Kidney (tissue), 13 donors: ENCODE measurements at regions not wholly inside any gene's neighbourhood (a gene's known extent, or its start where the extent isn't known, plus 50 kb on each side); places are given as distances from the start of the nearest gene placed in this dataset.

Experiments used
- DNase-seq, 5 donors: peaks; one replicate each; pipeline ENCODE4 v3.0.0-alpha.2; 2013 to 2020
- FAIRE-seq: peaks from 2 replicates; lab custom pipeline; 2012; peaks lifted over from hg19 to GRCh38; lab: Jason Lieb, UNC
- H3K27ac ChIP-seq, 2 donors: one replicate each; pipeline ENCODE4 v1.7.0; 2013; ENCODE audit warnings: low read depth in 2 of 2, low read length in 2 of 2, inconsistent platforms in 1 of 2
- H3K27me3 ChIP-seq: one replicate; pipeline ENCODE4 v1.7.1; 2013; ENCODE audit warnings: low read length, inconsistent platforms; ENCODE audit not compliant: control insufficient read depth, insufficient read depth
- H3K36me3 ChIP-seq, 3 donors: one replicate each; pipeline versions ENCODE4 v1.7.0 to v1.7.1; 2013; ENCODE audit warnings: low read length in 3 of 3, control low read depth in 1 of 3, inconsistent platforms in 1 of 3; ENCODE audit not compliant: insufficient read depth in 3 of 3, control insufficient read depth in 2 of 3
- H3K4me1 ChIP-seq, 3 donors: one replicate each; pipeline versions ENCODE4 v1.7.0 to v1.7.1; 2013; ENCODE audit warnings: low read length in 3 of 3, inconsistent platforms in 1 of 3, low read depth in 1 of 3; ENCODE audit not compliant: control insufficient read depth in 2 of 3, insufficient read depth in 2 of 3
- H3K4me3 ChIP-seq, 3 donors: one replicate each; pipeline versions ENCODE4 v1.7.0 to v1.8.1; 2013; ENCODE audit warnings: low read length in 3 of 3, control low read depth in 1 of 3, inconsistent platforms in 1 of 3
- H3K9ac ChIP-seq, 3 donors: one replicate each; pipeline versions ENCODE4 v1.7.0 to v1.7.1; 2013; ENCODE audit warnings: low read length in 3 of 3, control low read depth in 1 of 3, inconsistent platforms in 1 of 3
- H3K9me3 ChIP-seq, 3 donors: one replicate each; pipeline versions ENCODE4 v1.7.0 to v1.7.1; 2013; ENCODE audit warnings: low read length in 3 of 3, control low read depth in 1 of 3, inconsistent platforms in 1 of 3; ENCODE audit not compliant: control insufficient read depth in 2 of 3, insufficient read depth in 1 of 3
- intact Hi-C: fragments of 100-400 bp; cut with DNase I; formaldehyde crosslinking; loops from one replicate; pipeline ENCODE4 v1.11.1; 2022
- TF ChIP-seq, protein P1 (sequence below): IDR thresholded peaks from 3 replicates; pipeline ENCODE4 v1.5.1; 2012; ENCODE audit warnings: mild to moderate bottlenecking, moderate library complexity, borderline replicate concordance; ENCODE audit not compliant: insufficient read depth; ENCODE audit errors: extremely low read depth
- donor health status: control.
- donor health status: control.
- donor health status: control.
- donor health status: control.
- donor health status: control.
- donor health status: DM: yes; HTN: yes; CAD: no.
- donor health status: Normal renal cell carcinoma (clear cell type).

DNA sequence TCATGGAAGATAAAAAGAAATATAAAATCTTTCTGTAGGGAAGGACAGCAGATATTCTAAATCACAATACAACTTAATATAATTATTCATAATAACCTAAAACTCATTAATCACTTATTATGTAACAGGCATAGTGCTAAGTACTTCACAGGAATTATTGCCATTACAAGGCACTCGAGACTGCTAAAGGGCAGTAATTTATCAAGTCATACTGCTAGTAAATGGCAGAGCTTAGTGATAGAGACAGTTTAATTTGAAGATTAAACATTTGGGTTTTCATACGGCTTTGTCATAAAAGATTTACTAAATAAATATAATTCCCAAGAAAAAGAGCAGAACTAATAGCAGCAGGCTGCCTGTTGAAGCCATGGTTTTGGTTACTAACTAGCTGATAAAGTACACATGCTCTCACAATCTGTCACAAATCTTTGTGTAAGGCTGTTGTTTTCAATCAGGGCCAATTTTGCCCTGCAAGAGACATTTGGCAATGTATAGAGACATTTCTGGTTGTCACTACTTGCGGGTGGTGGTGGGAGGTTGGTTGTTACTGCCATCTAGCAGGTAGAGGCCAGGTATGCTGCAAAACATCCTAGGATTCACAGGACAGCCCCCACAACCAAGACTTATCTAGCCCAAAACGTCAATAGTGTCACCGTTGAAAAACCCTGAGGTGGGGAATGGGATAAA is 233.3 kb upstream of the CACNA2D1 start:
- H3K4me3 ChIP-seq = no peak overlapping the region
- DNase-seq (peak in 1 of 5 donors; percentile 17), FAIRE-seq (no peak)
- H3K36me3 ChIP-seq = no peaks in the 10 kb centered on the region
- no peaks in the 10 kb centered on the region for H3K9me3 ChIP-seq
- H3K9ac ChIP-seq = no peak overlapping the region
- H3K4me1 ChIP-seq = peaks cover 0 to 4% (median 0%) of the 10 kb centered on the region in 3 donors
- TF ChIP-seq, protein P1, sequence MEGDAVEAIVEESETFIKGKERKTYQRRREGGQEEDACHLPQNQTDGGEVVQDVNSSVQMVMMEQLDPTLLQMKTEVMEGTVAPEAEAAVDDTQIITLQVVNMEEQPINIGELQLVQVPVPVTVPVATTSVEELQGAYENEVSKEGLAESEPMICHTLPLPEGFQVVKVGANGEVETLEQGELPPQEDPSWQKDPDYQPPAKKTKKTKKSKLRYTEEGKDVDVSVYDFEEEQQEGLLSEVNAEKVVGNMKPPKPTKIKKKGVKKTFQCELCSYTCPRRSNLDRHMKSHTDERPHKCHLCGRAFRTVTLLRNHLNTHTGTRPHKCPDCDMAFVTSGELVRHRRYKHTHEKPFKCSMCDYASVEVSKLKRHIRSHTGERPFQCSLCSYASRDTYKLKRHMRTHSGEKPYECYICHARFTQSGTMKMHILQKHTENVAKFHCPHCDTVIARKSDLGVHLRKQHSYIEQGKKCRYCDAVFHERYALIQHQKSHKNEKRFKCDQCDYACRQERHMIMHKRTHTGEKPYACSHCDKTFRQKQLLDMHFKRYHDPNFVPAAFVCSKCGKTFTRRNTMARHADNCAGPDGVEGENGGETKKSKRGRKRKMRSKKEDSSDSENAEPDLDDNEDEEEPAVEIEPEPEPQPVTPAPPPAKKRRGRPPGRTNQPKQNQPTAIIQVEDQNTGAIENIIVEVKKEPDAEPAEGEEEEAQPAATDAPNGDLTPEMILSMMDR = no peak
- no peak overlapping the region for H3K27ac ChIP-seq
- H3K27me3 ChIP-seq = no peaks in the 10 kb centered on the region
- intact Hi-C loops = no loop called here

DNA sequence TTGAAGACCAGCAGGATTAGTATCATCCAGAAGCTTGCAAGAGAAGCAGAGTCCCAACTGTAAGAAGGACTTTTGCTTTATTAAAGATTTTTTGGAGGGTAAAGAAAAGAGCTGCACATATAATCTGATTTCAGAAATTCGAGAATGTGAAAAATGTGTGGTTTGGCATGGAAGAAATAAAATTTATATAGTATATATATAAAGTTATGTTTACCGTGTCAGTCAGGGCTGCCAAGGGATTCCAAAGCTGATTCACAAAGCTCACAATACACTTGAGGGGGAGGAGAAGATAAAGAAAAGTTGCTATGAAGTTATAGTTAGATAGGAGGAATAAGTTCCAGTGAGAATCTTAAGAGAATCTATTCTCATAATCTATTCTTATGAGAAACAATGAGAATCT is 231.8 kb upstream of the CACNA2D1 start:
- H3K27me3 ChIP-seq = no peaks in the 10 kb centered on the region
- FAIRE-seq (no peak), DNase-seq (no peak)
- H3K36me3 ChIP-seq = no peaks in the 10 kb centered on the region
- TF ChIP-seq, protein P1 = no peak
- no peak overlapping the region for H3K27ac ChIP-seq
- intact Hi-C loops = no loop called here
- H3K4me3 ChIP-seq = no peak overlapping the region
- H3K9ac ChIP-seq = no peak overlapping the region
- peaks cover 0 to 4% (median 0%) of the 10 kb centered on the region in 3 donors for H3K4me1 ChIP-seq
- H3K9me3 ChIP-seq = no peaks in the 10 kb centered on the region

DNA sequence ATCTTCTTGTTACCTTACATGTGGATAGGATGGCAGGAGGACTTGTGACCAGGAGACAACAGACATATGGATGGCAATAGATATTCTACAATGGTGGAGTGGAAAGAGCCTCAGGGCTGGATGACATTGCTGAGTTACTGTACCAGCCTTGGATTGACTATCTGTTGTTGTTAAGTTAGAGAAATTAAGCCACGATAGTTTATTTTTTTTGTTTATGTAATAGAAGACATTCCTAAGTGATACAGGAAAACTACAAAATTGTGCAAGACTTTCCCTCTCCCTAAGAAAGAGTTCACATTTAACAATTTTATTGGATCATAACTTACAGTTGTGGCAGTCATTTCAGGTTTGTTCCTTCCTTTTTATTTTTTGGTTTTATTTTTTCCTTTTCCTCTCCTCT is 230.7 kb upstream of the CACNA2D1 start:
- no peak overlapping the region for H3K27ac ChIP-seq
- peaks cover 0 to 4% (median 0%) of the 10 kb centered on the region in 3 donors for H3K4me1 ChIP-seq
- H3K9ac ChIP-seq = no peak overlapping the region
- intact Hi-C loops = no loop called here
- H3K27me3 ChIP-seq = no peaks in the 10 kb centered on the region
- H3K36me3 ChIP-seq = no peaks in the 10 kb centered on the region
- H3K4me3 ChIP-seq = no peak overlapping the region
- no peak for DNase-seq
- TF ChIP-seq, protein P1 = no peak
- FAIRE-seq = no peak
- H3K9me3 ChIP-seq = no peaks in the 10 kb centered on the region
